Loucy (cell line): ENCODE measurements at regions not wholly inside any gene's neighbourhood (a gene's known extent, or its start where the extent isn't known, plus 50 kb on each side); places are given as distances from the start of the nearest gene placed in this dataset.

Experiments used
- H2AFZ ChIP-seq: fragments of 200-600 bp; sonication (generic); 2 replicates; pipeline ENCODE4 v1.6.0; 2016; ENCODE audit warnings: antibody characterized with exemption, mild to moderate bottlenecking, low read length, moderate library complexity
- H3F3A ChIP-seq: fragments of 200-600 bp; 2 replicates; pipeline ENCODE4 v1.6.0; 2016; ENCODE audit warnings: antibody characterized with exemption, low read depth, mild to moderate bottlenecking
- H3K27me3 ChIP-seq: fragments of 200-600 bp; sonication (generic); 2 replicates; pipeline ENCODE4 v1.6.1; 2014; ENCODE audit warnings: low read length, mild to moderate bottlenecking; ENCODE audit not compliant: insufficient read depth, poor library complexity, severe bottlenecking
- H3K36me3 ChIP-seq: fragments of 200-600 bp; sonication (generic); 2 replicates; pipeline ENCODE4 v1.6.1; 2016; ENCODE audit warnings: low read length; ENCODE audit not compliant: insufficient read depth
- H3K4me1 ChIP-seq: fragments of 200-600 bp; sonication (generic); 2 replicates; pipeline ENCODE4 v1.5.1; 2014; ENCODE audit warnings: low read length, mild to moderate bottlenecking; ENCODE audit not compliant: insufficient read depth, poor library complexity, severe bottlenecking
- H3K4me2 ChIP-seq: fragments of 200-600 bp; sonication (generic); 2 replicates; pipeline ENCODE4 v1.6.0; 2014; ENCODE audit warnings: antibody characterized with exemption, low read length, low read depth, mild to moderate bottlenecking; ENCODE audit not compliant: poor library complexity, severe bottlenecking
- H3K4me3 ChIP-seq: fragments of 200-600 bp; sonication (generic); 2 replicates; pipeline ENCODE4 v1.5.1; 2014; ENCODE audit warnings: low read length, mild to moderate bottlenecking, mixed read lengths; ENCODE audit not compliant: poor library complexity, severe bottlenecking
- H3K79me2 ChIP-seq: fragments of 200-600 bp; sonication (generic); 2 replicates; pipeline ENCODE4 v1.6.1; 2014; ENCODE audit warnings: low read length; ENCODE audit not compliant: insufficient read depth
- H3K9ac ChIP-seq: fragments of 200-600 bp; sonication (generic); 2 replicates; pipeline ENCODE4 v1.6.0; 2014; ENCODE audit warnings: mild to moderate bottlenecking, low read depth, low read length, moderate library complexity; ENCODE audit not compliant: poor library complexity, severe bottlenecking
- H3K9me2 ChIP-seq: fragments of 200-600 bp; sonication (generic); replicated peaks from 2 replicates; pipeline ENCODE4 v1.6.1; 2016; ENCODE audit warnings: low read depth, low read length, mixed read lengths
- H3K9me3 ChIP-seq: fragments of 200-600 bp; sonication (generic); 2 replicates; pipeline ENCODE4 v1.6.1; 2014; ENCODE audit warnings: mild to moderate bottlenecking, antibody characterized with exemption, low read length, low read depth; ENCODE audit not compliant: insufficient read depth
- H4K20me1 ChIP-seq: fragments of 200-600 bp; sonication (generic); 2 replicates; pipeline ENCODE4 v1.6.0; 2014; ENCODE audit warnings: antibody characterized with exemption, low read length, mild to moderate bottlenecking; ENCODE audit not compliant: insufficient read depth, poor library complexity, severe bottlenecking
- EZH2phosphoT487 ChIP-seq: fragments of 200-600 bp; IDR thresholded peaks from 2 replicates; pipeline ENCODE4 v1.6.1; 2018; ENCODE audit warnings: antibody characterized with exemption, mild to moderate bottlenecking, moderate library complexity, borderline replicate concordance
- TF ChIP-seq, protein P1 (sequence below): fragments of 200-600 bp; sonication (generic); conservative IDR thresholded peaks from 2 replicates; pipeline ENCODE4 v1.5.1; 2014; ENCODE audit warnings: mild to moderate bottlenecking, antibody characterized with exemption, low read length

DNA sequence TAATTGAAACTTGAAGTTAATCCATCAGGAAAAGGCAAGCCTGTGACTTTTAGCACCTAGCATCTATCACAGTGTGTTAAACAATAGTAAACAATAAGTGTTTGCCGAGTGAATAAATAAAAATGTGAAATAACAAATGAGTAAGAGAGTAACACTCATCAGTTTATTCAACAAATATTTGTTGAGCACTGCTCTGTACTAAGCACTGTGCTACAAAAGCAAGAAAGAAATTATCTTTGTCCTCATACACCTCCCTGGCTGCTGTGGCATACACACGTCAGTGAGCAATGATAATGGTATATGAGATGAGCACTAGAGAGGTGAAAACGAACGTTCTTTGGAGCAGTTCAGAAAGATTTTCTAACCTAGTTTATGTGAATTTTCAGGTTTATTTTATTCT lies 295.0 kb upstream of the LRRC7 start:
- H4K20me1 ChIP-seq: no peaks in the 10 kb centered on the region
- H3K79me2 ChIP-seq: no peaks in the 10 kb centered on the region
- H3F3A ChIP-seq: no peaks in the 10 kb centered on the region
- H3K27me3 ChIP-seq: no peaks in the 10 kb centered on the region
- H3K36me3 ChIP-seq: no peaks in the 10 kb centered on the region
- H2AFZ ChIP-seq: no peak overlapping the region
- no peaks in the 10 kb centered on the region for H3K9me3 ChIP-seq
- H3K9me2 ChIP-seq: no peaks in the 10 kb centered on the region
- H3K4me1 ChIP-seq: no peaks in the 10 kb centered on the region
- no peak overlapping the region for H3K4me3 ChIP-seq
- H3K4me2 ChIP-seq: no peak overlapping the region
- TF ChIP-seq EZH2phosphoT487: no peak
- TF ChIP-seq, protein P1, sequence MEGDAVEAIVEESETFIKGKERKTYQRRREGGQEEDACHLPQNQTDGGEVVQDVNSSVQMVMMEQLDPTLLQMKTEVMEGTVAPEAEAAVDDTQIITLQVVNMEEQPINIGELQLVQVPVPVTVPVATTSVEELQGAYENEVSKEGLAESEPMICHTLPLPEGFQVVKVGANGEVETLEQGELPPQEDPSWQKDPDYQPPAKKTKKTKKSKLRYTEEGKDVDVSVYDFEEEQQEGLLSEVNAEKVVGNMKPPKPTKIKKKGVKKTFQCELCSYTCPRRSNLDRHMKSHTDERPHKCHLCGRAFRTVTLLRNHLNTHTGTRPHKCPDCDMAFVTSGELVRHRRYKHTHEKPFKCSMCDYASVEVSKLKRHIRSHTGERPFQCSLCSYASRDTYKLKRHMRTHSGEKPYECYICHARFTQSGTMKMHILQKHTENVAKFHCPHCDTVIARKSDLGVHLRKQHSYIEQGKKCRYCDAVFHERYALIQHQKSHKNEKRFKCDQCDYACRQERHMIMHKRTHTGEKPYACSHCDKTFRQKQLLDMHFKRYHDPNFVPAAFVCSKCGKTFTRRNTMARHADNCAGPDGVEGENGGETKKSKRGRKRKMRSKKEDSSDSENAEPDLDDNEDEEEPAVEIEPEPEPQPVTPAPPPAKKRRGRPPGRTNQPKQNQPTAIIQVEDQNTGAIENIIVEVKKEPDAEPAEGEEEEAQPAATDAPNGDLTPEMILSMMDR: no peak
- H3K9ac ChIP-seq: no peak overlapping the region

DNA sequence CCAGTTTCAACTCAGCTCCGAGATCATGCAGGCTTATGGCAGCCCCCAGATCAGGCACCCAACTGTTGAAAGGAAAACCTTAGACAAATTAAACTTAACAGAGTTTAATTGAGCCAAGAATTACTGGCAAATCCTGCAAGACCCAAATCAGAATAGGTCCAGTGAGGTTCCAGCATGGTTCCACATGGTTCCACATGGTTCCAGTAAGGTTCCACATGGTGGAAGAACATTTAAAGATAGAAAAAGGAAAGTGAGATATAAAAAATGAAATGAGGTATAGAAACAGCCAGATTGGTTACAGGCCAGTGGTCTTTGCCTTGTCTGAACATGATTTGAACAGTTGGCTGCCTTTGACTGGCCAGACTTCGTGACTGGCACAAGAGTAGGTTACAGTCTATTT lies 288.8 kb upstream of the LRRC7 start:
- Histone ChIP-seq H3K9me3 (no peaks in the 10 kb centered on the region), H3F3A (no peaks in the 10 kb centered on the region), H3K36me3 (no peaks in the 10 kb centered on the region), H3K9me2 (no peaks in the 10 kb centered on the region), H2AFZ (no peak overlapping the region), H3K27me3 (no peaks in the 10 kb centered on the region), H3K79me2 (no peaks in the 10 kb centered on the region), H3K4me3 (no peak overlapping the region), H3K9ac (no peak overlapping the region), H4K20me1 (no peaks in the 10 kb centered on the region), H3K4me2 (no peak overlapping the region), H3K4me1 (no peaks in the 10 kb centered on the region)
- no peak for TF ChIP-seq EZH2phosphoT487
- TF ChIP-seq, protein P1: no peak

DNA sequence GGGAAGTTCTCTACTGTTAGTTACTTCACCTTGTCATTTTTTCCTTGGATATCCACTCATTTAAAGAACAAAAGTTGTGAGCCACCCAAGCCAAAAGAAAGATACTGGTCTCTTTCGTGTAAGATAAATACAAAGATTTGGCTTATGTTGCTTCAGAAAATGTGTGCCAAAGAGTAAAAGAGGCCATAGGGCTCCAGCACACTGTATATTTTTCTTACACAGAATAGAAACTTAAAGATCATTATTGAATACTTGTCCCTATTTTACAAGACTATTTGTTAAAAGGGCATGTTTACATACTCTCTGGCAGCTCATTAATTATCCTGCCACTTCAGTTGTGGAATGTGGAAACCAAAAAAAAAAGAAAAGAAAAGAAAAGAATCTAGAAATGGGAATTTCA lies 284.2 kb upstream of the LRRC7 start:
- no peak overlapping the region for H3K4me3 ChIP-seq
- H4K20me1 ChIP-seq: no peaks in the 10 kb centered on the region
- no peak for TF ChIP-seq EZH2phosphoT487
- TF ChIP-seq, protein P1: no peak
- no peak overlapping the region for H3K9ac ChIP-seq
- no peaks in the 10 kb centered on the region for H3K4me1 ChIP-seq
- no peaks in the 10 kb centered on the region for H3K9me3 ChIP-seq
- no peak overlapping the region for H2AFZ ChIP-seq
- H3K27me3 ChIP-seq: no peaks in the 10 kb centered on the region
- H3K9me2 ChIP-seq: no peaks in the 10 kb centered on the region
- H3K79me2 ChIP-seq: no peaks in the 10 kb centered on the region
- H3K36me3 ChIP-seq: no peaks in the 10 kb centered on the region
- H3F3A ChIP-seq: no peaks in the 10 kb centered on the region
- H3K4me2 ChIP-seq: no peak overlapping the region
